Tibial nerve (tissue), 4 donors: ENCODE measurements at regions not wholly inside any gene's neighbourhood (a gene's known extent, or its start where the extent isn't known, plus 50 kb on each side); places are given as distances from the start of the nearest gene placed in this dataset.
A peak's percentile ranks its signal among the peaks of the same experiment; 100 is the strongest.

ENCODE experiments used
- DNase-seq, 2 donors: peaks; one replicate each; pipeline ENCODE4 v3.0.0-alpha.2; 2019; ENCODE audit warnings: low spot score in 2 of 2
- H3K27ac ChIP-seq, 4 donors: fragments of 200-600 bp; sonication (generic) in 3 of 4; one replicate each; pipeline ENCODE4 v1.5.1; 2017 to 2019; ENCODE audit warnings: mild to moderate bottlenecking in 1 of 4
- H3K27me3 ChIP-seq, 2 donors: fragments of 200-600 bp; sonication (generic) in 1 of 2; one replicate each; pipeline versions ENCODE4 v1.5.1 to v1.6.0; 2017 to 2019
- H3K36me3 ChIP-seq, 3 donors: fragments of 200-600 bp; sonication (generic); one replicate each; pipeline ENCODE4 v1.5.1; 2018 to 2019
- H3K4me1 ChIP-seq, 4 donors: fragments of 200-600 bp; sonication (generic) in 3 of 4; one replicate each; pipeline ENCODE4 v1.5.1; 2017 to 2019
- H3K4me3 ChIP-seq, 4 donors: fragments of 200-600 bp; sonication (generic) in 3 of 4; one replicate each; pipeline ENCODE4 v1.5.1; 2017 to 2019; ENCODE audit warnings: mild to moderate bottlenecking in 1 of 4, moderate library complexity in 1 of 4
- H3K9me3 ChIP-seq, 4 donors: fragments of 200-600 bp; sonication (generic) in 3 of 4; one replicate each; pipeline ENCODE4 v1.5.1; 2017 to 2019
- EP300 ChIP-seq, 2 donors: sonication (generic); formaldehyde crosslinking; IDR thresholded peaks; one replicate each; pipeline ENCODE4 v1.6.1; 2017; ENCODE audit warnings: antibody characterized with exemption in 2 of 2, mild to moderate bottlenecking in 1 of 2
- POLR2A ChIP-seq, 2 donors: fragments of 450-650 bp; IDR thresholded peaks; one replicate each; pipeline ENCODE4 v1.6.1; 2017; ENCODE audit warnings: antibody characterized with exemption in 2 of 2, mild to moderate bottlenecking in 2 of 2, moderate library complexity in 2 of 2
- WGBS, 2 donors: methylation state at CpG; one replicate each; pipeline ENCODE4 v1.1.5; 2018; 5-methylcytosine and 5-hydroxymethylcytosine counted together
- TF ChIP-seq, protein P1 (sequence below), 5 experiments: fragments of 200-600 bp in 3 of 5; fragments of 450-650 bp in 2 of 5; sonication (generic) in 3 of 5; IDR thresholded peaks; one replicate each; pipeline ENCODE4 v1.5.1; 2016 to 2019; ENCODE audit warnings: antibody characterized with exemption in 5 of 5, mild to moderate bottlenecking in 3 of 5, moderate library complexity in 2 of 5

GRCh38 chr1:80656014-80656636 is 1144.6 kb upstream of the ADGRL2 start:
- Histone ChIP-seq H3K27ac (no peak overlapping the region), H3K9me3 (peaks cover 0 to 4% (median 0%) of the 10 kb centered on the region in 4 donors)

GRCh38 chr1:80646053-80646452 is 1154.7 kb upstream of the ADGRL2 start:
- H3K4me3 ChIP-seq = no peak overlapping the region
- no peaks in the 10 kb centered on the region for H3K36me3 ChIP-seq
- H3K27me3 ChIP-seq = no peaks in the 10 kb centered on the region
- H3K9me3 ChIP-seq = no peaks in the 10 kb centered on the region
- WGBS, 2 donors = 18 to 25% methylated on average over 2 of the region's 2 CpGs
- H3K4me1 ChIP-seq = no peaks in the 10 kb centered on the region
- no peak overlapping the region for H3K27ac ChIP-seq
- no peak for DNase-seq
- no peak for TF ChIP-seq EP300 (IDR thresholded peaks at IDR 0.05)
- TF ChIP-seq POLR2A (IDR thresholded peaks at IDR 0.05) = no peak
- TF ChIP-seq, protein P1, sequence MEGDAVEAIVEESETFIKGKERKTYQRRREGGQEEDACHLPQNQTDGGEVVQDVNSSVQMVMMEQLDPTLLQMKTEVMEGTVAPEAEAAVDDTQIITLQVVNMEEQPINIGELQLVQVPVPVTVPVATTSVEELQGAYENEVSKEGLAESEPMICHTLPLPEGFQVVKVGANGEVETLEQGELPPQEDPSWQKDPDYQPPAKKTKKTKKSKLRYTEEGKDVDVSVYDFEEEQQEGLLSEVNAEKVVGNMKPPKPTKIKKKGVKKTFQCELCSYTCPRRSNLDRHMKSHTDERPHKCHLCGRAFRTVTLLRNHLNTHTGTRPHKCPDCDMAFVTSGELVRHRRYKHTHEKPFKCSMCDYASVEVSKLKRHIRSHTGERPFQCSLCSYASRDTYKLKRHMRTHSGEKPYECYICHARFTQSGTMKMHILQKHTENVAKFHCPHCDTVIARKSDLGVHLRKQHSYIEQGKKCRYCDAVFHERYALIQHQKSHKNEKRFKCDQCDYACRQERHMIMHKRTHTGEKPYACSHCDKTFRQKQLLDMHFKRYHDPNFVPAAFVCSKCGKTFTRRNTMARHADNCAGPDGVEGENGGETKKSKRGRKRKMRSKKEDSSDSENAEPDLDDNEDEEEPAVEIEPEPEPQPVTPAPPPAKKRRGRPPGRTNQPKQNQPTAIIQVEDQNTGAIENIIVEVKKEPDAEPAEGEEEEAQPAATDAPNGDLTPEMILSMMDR (IDR thresholded peaks at IDR 0.05) = no peak

More at GRCh38 chr1:80656014-80656636, 1144.6 kb upstream of the ADGRL2 start:
- no peaks in the 10 kb centered on the region for H3K27me3 ChIP-seq
- H3K36me3 ChIP-seq = no peaks in the 10 kb centered on the region
- DNase-seq = no peak
- no peak overlapping the region for H3K4me3 ChIP-seq
- H3K4me1 ChIP-seq = no peaks in the 10 kb centered on the region
- 0 to 39% methylated on average over 1 of the region's 1 CpG for WGBS, 2 donors
- TF ChIP-seq POLR2A (IDR thresholded peaks at IDR 0.05) = no peak
- TF ChIP-seq, protein P1 (IDR thresholded peaks at IDR 0.05) = peak in 1 of 5 experiments; percentile 8

DNA sequence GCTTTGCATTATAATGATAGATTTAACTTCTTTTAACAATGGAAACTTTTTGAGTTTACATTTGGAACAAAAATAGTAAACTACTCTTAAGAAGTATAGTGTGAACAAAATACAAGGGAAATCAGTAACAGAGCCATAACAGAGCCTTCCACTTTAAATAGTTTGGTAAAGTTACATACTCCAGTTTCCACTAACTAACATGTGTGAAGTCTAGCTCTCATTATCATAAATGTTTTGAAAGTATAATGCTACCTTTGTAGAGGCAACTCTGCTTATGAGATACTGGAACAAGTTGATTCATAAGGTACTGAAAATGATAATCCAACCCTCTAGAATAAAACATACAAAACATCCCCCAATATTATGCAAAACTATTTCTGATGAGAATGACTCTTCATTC is 1155.1 kb upstream of the ADGRL2 start:
- TF ChIP-seq, protein P1 (IDR thresholded peaks at IDR 0.05) = no peak
- TF ChIP-seq POLR2A (IDR thresholded peaks at IDR 0.05) (no peak), EP300 (IDR thresholded peaks at IDR 0.05) (no peak)
- no peak for DNase-seq

DNA sequence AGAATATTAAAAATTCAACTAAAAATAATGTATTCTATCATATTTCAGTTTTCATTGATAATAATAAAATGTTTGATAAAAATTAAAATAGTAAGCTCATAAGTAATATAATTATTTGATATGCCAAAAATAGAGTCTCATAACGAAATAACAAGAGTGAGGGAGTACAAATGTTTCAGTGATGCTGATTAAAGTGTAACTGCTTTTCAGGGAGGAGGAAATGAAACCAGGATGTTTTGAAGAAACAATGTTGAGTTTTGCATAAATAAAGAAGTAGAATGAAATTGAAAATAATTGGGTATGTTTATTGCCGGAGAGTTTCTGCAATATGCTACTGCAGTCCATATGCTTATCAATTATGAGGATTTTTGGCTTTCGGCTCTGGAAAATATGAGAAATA is 1159.8 kb upstream of the ADGRL2 start:
- H3K9me3 ChIP-seq = no peaks in the 10 kb centered on the region
- H3K4me3 ChIP-seq = no peak overlapping the region
- no peaks in the 10 kb centered on the region for H3K27me3 ChIP-seq
- no peak for DNase-seq
- TF ChIP-seq, protein P1 (IDR thresholded peaks at IDR 0.05) = no peak
- TF ChIP-seq POLR2A (IDR thresholded peaks at IDR 0.05) (no peak), EP300 (IDR thresholded peaks at IDR 0.05) (no peak)
- H3K36me3 ChIP-seq = no peaks in the 10 kb centered on the region
- WGBS, 2 donors = 79 to 87% methylated on average over 3 of the region's 3 CpGs
- no peaks in the 10 kb centered on the region for H3K4me1 ChIP-seq
- no peak overlapping the region for H3K27ac ChIP-seq

More for the DNA sequence above, 1155.1 kb upstream of the ADGRL2 start:
- Histone ChIP-seq H3K27ac (no peak overlapping the region), H3K27me3 (no peaks in the 10 kb centered on the region), H3K4me1 (no peaks in the 10 kb centered on the region), H3K9me3 (no peaks in the 10 kb centered on the region), H3K4me3 (no peak overlapping the region), H3K36me3 (no peaks in the 10 kb centered on the region)

GRCh38 chr1:80639777-80640533 is 1160.8 kb upstream of the ADGRL2 start:
- no peaks in the 10 kb centered on the region for H3K4me1 ChIP-seq
- no peaks in the 10 kb centered on the region for H3K27me3 ChIP-seq
- TF ChIP-seq, protein P1 (IDR thresholded peaks at IDR 0.05) = no peak
- TF ChIP-seq EP300 (IDR thresholded peaks at IDR 0.05) (no peak), POLR2A (IDR thresholded peaks at IDR 0.05) (no peak)
- no peak for DNase-seq
- no peak overlapping the region for H3K4me3 ChIP-seq
- no peaks in the 10 kb centered on the region for H3K9me3 ChIP-seq
- WGBS, 2 donors = 24 to 47% methylated on average over 2 of the region's 2 CpGs
- no peak overlapping the region for H3K27ac ChIP-seq
- H3K36me3 ChIP-seq = no peaks in the 10 kb centered on the region
